ENCODE measurements at regions not wholly inside any gene's neighbourhood (a gene's known extent, or its start where the extent isn't known, plus 50 kb on each side); places are given as distances from the start of the nearest gene placed in this dataset.

DNA sequence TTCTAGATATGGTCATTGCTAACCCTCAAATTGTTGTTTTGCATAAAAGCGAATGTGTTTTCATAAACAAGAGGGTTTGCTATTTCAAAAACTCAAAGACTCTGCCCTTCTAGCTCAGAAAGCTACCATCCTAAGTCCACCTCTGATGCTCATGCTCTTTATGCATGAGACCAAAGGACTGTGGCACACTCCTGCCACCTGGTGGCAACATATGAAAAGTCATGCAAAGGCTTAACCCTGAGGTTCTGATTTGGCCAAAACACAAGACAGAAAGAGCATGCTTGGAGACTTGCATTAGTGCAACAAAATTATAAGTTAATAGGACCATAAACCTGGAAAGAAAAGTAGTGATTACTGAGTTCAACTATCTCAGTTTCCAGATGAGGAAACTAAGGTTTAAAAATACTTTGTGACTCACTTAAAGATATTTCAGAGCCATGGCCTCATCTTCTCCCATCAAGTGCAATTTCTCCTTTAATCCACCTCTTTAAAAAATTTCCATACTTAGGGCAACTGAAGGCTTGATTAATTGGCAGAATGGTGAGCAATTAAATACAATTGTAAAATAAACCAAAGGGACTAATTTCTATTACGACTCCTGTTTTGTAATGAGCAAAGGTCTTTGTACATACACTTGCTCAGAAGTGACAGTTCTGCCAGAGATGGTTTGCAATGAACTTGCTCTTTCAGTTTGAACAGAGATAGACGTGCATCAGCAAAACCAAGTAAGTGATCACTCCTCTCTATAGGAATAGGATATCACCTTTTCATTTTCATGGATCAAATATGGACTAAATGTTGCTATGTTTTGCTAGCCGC is 110.7 kb upstream of the RAD23B start:
- TF ChIP-seq, protein P1, sequence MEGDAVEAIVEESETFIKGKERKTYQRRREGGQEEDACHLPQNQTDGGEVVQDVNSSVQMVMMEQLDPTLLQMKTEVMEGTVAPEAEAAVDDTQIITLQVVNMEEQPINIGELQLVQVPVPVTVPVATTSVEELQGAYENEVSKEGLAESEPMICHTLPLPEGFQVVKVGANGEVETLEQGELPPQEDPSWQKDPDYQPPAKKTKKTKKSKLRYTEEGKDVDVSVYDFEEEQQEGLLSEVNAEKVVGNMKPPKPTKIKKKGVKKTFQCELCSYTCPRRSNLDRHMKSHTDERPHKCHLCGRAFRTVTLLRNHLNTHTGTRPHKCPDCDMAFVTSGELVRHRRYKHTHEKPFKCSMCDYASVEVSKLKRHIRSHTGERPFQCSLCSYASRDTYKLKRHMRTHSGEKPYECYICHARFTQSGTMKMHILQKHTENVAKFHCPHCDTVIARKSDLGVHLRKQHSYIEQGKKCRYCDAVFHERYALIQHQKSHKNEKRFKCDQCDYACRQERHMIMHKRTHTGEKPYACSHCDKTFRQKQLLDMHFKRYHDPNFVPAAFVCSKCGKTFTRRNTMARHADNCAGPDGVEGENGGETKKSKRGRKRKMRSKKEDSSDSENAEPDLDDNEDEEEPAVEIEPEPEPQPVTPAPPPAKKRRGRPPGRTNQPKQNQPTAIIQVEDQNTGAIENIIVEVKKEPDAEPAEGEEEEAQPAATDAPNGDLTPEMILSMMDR (IDR thresholded peaks at IDR 0.05; ENCODE audit: control insufficient read depth, extremely low read depth, insufficient read depth) = peak; percentile 93
- peak; percentile 61 for DNase-seq (ENCODE audit: low read depth)
- no peak overlapping the region for H3K4me3 ChIP-seq (ENCODE audit: low read depth, low read length)

DNA sequence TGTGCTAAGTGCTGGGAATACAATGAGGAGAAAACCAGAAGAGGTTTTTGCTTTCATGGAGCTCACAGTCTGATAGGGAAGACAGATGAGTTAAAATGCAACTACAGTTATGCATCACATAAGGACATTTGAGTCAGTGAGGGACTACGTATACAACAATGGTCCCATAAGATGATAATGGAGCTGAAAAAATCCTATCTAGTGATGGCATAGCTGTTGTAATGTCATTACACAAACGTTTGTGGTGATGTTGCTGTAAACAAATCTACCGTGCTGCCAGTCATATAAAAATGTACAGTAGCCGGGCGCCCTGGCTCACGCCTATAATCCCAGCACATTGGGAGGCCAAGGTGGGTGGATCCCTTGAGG is 110.1 kb upstream of the RAD23B start:
- TF ChIP-seq, protein P1 (IDR thresholded peaks at IDR 0.05; ENCODE audit: control insufficient read depth, extremely low read depth, insufficient read depth) = no peak
- DNase-seq (ENCODE audit: low read depth) = no peak
- H3K4me3 ChIP-seq (ENCODE audit: low read depth, low read length) = no peak overlapping the region

DNA sequence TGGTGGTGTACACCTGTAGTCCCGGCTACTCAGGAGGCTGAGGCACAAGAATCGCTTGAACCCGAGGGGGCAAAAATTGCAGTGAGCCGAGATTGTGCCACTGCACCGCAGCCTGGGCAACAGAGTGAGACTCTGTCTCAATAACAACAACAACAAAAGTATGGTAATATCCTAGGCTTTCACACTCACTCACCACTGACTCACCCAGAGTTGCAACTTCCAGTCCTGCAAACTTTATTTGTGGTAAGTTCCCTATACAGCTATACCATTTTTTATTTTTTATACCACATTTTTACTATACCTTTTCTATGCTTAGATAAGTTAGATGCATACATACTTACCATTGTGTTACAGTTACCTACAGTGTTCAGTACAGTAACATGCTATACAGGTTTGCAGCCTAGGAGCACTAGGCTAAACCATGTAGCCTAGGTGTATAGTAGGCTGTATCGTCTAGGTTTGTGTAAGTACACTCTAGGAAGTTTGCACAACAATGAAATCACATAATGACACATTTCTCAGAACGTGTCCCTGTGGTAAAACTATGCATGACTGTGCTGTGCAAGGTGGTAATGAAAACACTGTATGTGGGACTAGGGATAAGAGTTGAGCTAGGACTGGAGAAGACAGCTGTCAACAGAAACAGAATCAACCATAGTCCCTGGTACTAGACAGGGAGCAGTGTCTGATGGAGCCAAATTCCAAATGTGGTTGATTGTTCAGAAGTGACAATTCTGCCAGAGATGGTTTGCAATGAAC is 109.5 kb upstream of the RAD23B start:
- DNase-seq (ENCODE audit: low read depth) = no peak
- TF ChIP-seq, protein P1 (IDR thresholded peaks at IDR 0.05; ENCODE audit: control insufficient read depth, extremely low read depth, insufficient read depth) = no peak
- no peak overlapping the region for H3K4me3 ChIP-seq (ENCODE audit: low read depth, low read length)

DNA sequence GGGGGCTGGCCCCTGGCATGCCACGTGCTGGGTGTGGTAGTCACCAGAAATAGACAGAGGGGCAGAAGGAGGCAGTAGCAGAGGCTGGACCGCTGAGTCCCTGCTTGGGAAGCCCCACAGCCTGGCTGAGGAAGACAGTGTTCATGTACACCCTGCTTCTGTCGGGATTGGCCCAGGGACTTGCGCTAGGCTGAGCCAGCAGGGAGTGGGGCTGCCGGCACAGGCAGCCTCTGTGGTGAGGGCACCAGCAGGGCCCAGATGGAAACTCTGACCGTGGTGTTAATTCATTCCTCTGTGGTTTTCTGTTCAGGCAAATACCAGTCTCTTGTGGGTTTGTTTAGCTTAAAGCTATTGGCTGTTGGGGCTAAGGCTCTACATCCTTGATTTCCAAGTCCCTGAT is 108.6 kb upstream of the RAD23B start:
- DNase-seq (ENCODE audit: low read depth) = no peak
- no peak overlapping the region for H3K4me3 ChIP-seq (ENCODE audit: low read depth, low read length)
- TF ChIP-seq, protein P1 (IDR thresholded peaks at IDR 0.05; ENCODE audit: control insufficient read depth, extremely low read depth, insufficient read depth) = no peak

DNA sequence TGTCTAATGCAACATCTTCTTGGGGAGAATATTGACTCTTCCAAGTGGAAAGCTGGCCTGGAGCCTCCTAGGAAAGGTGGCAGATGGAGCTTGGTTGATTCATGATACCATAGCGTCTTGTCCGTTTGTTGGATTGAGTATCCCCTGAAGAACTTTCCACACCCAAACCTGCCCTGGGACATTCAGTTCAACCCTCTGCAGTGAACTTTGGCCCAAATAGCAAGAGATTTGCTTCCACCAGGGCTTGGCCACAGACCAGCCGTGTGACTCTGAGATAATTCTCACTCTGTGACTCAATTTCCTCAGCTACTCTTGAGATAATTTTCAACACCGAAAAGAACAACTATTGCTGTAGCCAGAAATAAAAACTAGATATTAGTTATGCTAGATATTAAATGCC is 108.0 kb upstream of the RAD23B start:
- TF ChIP-seq, protein P1 (IDR thresholded peaks at IDR 0.05; ENCODE audit: control insufficient read depth, extremely low read depth, insufficient read depth) = no peak
- H3K4me3 ChIP-seq (ENCODE audit: low read depth, low read length) = no peak overlapping the region

DNA sequence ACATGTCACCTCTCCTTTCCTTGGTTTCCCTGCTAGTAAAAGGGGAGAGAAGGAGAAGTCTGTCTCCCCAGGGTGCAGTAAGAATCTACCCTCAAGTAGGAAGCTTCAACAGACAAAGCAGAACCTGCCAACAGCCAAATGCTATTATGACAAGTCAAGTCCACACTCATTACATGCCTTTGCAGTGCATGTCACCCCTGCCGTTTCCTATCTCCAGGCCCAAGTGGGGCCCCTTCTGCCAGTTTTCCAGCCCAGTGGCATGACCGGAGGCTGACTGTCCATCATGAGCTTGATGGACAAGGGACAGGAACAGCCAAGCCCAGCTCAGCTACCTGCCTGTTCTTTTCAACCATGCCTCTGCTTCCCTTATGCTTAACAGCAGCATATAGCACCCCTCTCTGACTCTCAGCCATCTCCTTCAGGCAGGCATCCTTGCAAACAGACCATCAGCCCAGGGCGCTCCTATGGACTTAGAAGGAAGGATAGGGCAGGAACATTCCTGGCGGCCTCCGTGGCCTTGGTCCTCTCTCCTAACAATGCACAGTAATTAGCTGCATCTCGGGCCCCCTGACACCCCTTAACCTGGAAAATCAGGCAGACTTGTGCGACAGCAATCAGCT is 107.2 kb upstream of the RAD23B start:
- no peak overlapping the region for H3K4me3 ChIP-seq (ENCODE audit: low read depth, low read length)
- TF ChIP-seq, protein P1 (IDR thresholded peaks at IDR 0.05; ENCODE audit: control insufficient read depth, extremely low read depth, insufficient read depth) = no peak
- DNase-seq (ENCODE audit: low read depth) = no peak

More for the DNA sequence above, 108.0 kb upstream of the RAD23B start:
- no peak for DNase-seq (ENCODE audit: low read depth)
